SK-N-SH (cell line): ENCODE measurements at regions not wholly inside any gene's neighbourhood (a gene's known extent, or its start where the extent isn't known, plus 50 kb on each side); places are given as distances from the start of the nearest gene placed in this dataset.
A peak's percentile ranks its signal among the peaks of the same experiment; 100 is the strongest.

ENCODE experiments used
- CTCF ChIA-PET: fragments of 300-600, 350-600 bp; formaldehyde crosslinking; extraction: SDS; loops from one replicate; lab custom pipeline; 2021; lab: Yijun Ruan, JAX
- POLR2A ChIA-PET: fragments of 350-600 bp; sonication (Branson Sonifier 250); formaldehyde crosslinking; extraction: SDS; loops from one replicate; lab custom pipeline; 2020; ENCODE audit warnings: antibody characterized with exemption, inconsistent platforms; lab: Yijun Ruan, JAX
- DNase-seq: peaks from one replicate; pipeline ENCODE4 v3.0.0; 2012
- H2AFZ ChIP-seq: fragments of 200-600 bp; sonication (generic); 2 replicates; pipeline ENCODE4 v1.8.1; 2016; ENCODE audit warnings: antibody characterized with exemption, mild to moderate bottlenecking, low read depth
- H3F3A ChIP-seq: fragments of 200-600 bp; sonication (generic); replicated peaks from 2 replicates; pipeline ENCODE3; 2016; ENCODE audit warnings: antibody characterized with exemption, mild to moderate bottlenecking; ENCODE audit not compliant: insufficient read depth
- H3K27ac ChIP-seq, 2 experiments: fragments of 200-500 bp in 1 of 2; fragments of 200-600 bp in 1 of 2; sonication (Bioruptor generic) in 1 of 2; sonication (generic), shearing (Covaris generic) in 1 of 2; 2 replicates each; pipeline versions ENCODE4 v1.5.1 to v1.6.1; 2014 to 2016; ENCODE audit warnings: low read depth in 2 of 2, inconsistent platforms in 1 of 2, low read length in 1 of 2, mild to moderate bottlenecking in 1 of 2, mixed read lengths in 1 of 2
- H3K27me3 ChIP-seq: fragments of 200-600 bp; sonication (generic), shearing (Covaris generic); 2 replicates; pipeline ENCODE4 v1.6.1; 2016; ENCODE audit warnings: mixed run types; ENCODE audit not compliant: insufficient read depth
- H3K36me3 ChIP-seq, 2 experiments: fragments of 200-500 bp in 1 of 2; fragments of 200-600 bp in 1 of 2; sonication (Bioruptor generic) in 1 of 2; sonication (generic) in 1 of 2; replicated peaks in 1 of 2; 2 replicates each; pipeline versions ENCODE3 to v1.5.1; 2014 to 2016; ENCODE audit warnings: low read length in 1 of 2, mild to moderate bottlenecking in 1 of 2; ENCODE audit not compliant: insufficient read depth in 2 of 2, control insufficient read depth in 1 of 2
- H3K4me1 ChIP-seq, 2 experiments: fragments of 200-500 bp in 1 of 2; fragments of 200-600 bp in 1 of 2; sonication (Bioruptor generic) in 1 of 2; sonication (generic), shearing (Covaris generic) in 1 of 2; 2 replicates each; pipeline versions ENCODE4 v1.5.1 to v1.6.1; 2014 to 2016; ENCODE audit warnings: low read depth in 1 of 2, low read length in 1 of 2, mixed run types in 1 of 2; ENCODE audit not compliant: insufficient read depth in 2 of 2, control insufficient read depth in 1 of 2
- H3K4me2 ChIP-seq: fragments of 200-600 bp; sonication (generic), shearing (Covaris generic); 2 replicates; pipeline ENCODE4 v1.6.1; 2017; ENCODE audit warnings: mixed run types
- H3K4me3 ChIP-seq, 2 experiments: fragments of 200-500 bp in 1 of 2; fragments of 200-600 bp in 1 of 2; sonication (Bioruptor generic) in 1 of 2; sonication (generic), shearing (Covaris generic) in 1 of 2; 2 replicates each; pipeline versions ENCODE4 v1.5.1 to v1.8.1; 2014 to 2016; ENCODE audit warnings: low read depth in 2 of 2, inconsistent platforms in 1 of 2, low read length in 1 of 2, mild to moderate bottlenecking in 1 of 2, mixed read lengths in 1 of 2, moderate library complexity in 1 of 2
- H3K79me2 ChIP-seq: fragments of 200-600 bp; sonication (generic); 2 replicates; pipeline ENCODE4 v1.8.1; 2017; ENCODE audit warnings: mild to moderate bottlenecking; ENCODE audit not compliant: insufficient read depth
- H3K9ac ChIP-seq: fragments of 200-600 bp; sonication (generic); 2 replicates; pipeline ENCODE4 v1.6.1; 2017; ENCODE audit warnings: mixed run types
- H3K9me2 ChIP-seq: fragments of 200-600 bp; sonication (generic); 2 replicates; pipeline ENCODE4 v1.6.1; 2017; ENCODE audit warnings: mixed run types
- H3K9me3 ChIP-seq: fragments of 200-600 bp; sonication (generic); 2 replicates; pipeline ENCODE4 v1.6.1; 2017; ENCODE audit warnings: mixed run types, mild to moderate bottlenecking, moderate library complexity
- H4K20me1 ChIP-seq: fragments of 200-600 bp; sonication (generic); 2 replicates; pipeline ENCODE4 v1.6.1; 2017; ENCODE audit warnings: mild to moderate bottlenecking, mixed run types; ENCODE audit not compliant: insufficient read depth
- CHD2 ChIP-seq: fragments of 150-350 bp; IDR thresholded peaks from 2 replicates; pipeline ENCODE4 v1.6.1; 2018; ENCODE audit warnings: low read length; ENCODE audit not compliant: partially characterized antibody
- FOXJ3 ChIP-seq: sonication (generic); formaldehyde crosslinking; IDR thresholded peaks from 2 replicates; pipeline ENCODE4 v1.5.1; 2020; ENCODE audit warnings: mild to moderate bottlenecking, missing genetic modification reagents
- NRF1 ChIP-seq: IDR thresholded peaks from 2 replicates; pipeline ENCODE4 v1.6.1; 2012; ENCODE audit warnings: low read depth, mild to moderate bottlenecking, low read length
- RXRA ChIP-seq: IDR thresholded peaks from 2 replicates; pipeline ENCODE4 v1.4.0; 2012; ENCODE audit warnings: low read depth, mild to moderate bottlenecking, borderline replicate concordance
- SIN3A ChIP-seq: IDR thresholded peaks from 2 replicates; pipeline ENCODE4 v1.6.1; 2012; ENCODE audit warnings: low read depth, mild to moderate bottlenecking, low read length, moderate library complexity, borderline replicate concordance
- WGBS: methylation state at CpG from one replicate; pipeline ENCODE4 v1.1.6; 2017; ENCODE audit warnings: low lambda C conversion rate; 5-methylcytosine and 5-hydroxymethylcytosine counted together
- TF ChIP-seq, protein P1 (sequence below): IDR thresholded peaks from 2 replicates; pipeline ENCODE4 v1.6.1; 2012; ENCODE audit warnings: mild to moderate bottlenecking, low read depth, low read length, moderate library complexity

DNA sequence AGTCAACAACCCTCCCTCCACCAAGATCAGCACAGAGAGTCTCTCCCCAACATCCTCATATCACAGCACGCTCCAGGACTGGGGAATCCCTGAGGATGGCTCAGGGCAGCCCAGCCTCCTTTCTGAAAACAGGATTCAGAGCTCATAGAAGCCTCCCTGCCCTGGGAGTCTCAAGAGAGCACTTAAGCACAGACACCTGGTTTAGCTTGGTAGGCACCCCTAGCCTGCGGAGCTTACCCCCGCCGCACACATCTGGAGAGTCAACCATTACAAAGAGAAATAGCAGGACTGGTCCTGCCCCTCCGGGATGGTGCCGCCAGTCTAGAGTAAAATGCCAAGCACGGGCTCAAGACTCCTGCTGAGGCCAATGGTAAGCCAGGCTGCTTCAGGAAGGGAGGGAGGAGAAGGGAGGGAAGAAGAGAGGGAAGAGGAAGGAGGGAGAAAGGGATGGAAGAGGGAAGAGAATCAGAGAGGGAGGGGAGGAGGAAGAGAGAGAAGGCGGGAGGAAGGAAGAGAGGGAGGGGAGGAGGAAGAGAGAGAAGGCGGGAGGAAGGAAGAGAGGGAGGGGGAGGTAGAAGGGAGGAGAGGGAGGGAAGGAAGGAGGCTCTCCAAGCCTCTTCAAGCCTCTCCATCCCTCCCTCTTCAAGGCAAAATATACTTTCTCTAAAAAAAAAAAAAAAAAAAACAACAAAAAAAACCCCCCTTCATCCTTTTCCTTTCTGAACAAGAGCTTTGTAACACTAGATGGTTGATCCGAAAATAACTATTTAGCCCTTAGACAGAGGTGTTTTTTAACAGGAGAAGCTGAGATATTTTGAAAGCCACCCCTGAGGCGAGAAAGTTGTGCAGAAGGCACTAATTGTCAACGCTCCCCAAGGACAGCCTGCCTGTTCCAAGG lies 278.6 kb upstream of the TLE3 start:
- Histone ChIP-seq H3K27me3 (no peaks in the 10 kb centered on the region), H2AFZ (peak overlapping the region; percentile 76; the same call in 1 of the 2 replicates), H3K79me2 (no peaks in the 10 kb centered on the region), H3K4me1 (peaks cover 32 to 68% of the 10 kb centered on the region in 2 experiments), H3F3A (no peaks in the 10 kb centered on the region), H3K4me3 (peak overlapping the region in 1 of 2 experiments; percentile 41; a peak in 1 of 4 replicates), H3K36me3 (no peaks in the 10 kb centered on the region), H3K9me3 (no peaks in the 10 kb centered on the region), H4K20me1 (no peaks in the 10 kb centered on the region), H3K9ac (peak overlapping the region; percentile 8; the same call in 1 of the 2 replicates), H3K9me2 (no peaks in the 10 kb centered on the region), H3K4me2 (peak overlapping the region; percentile 57), H3K27ac (peak overlapping the region; percentile 69 to 95)
- WGBS = 70% methylated on average over 12 of the region's 12 CpGs
- DNase-seq = no peak
- POLR2A ChIA-PET = interaction anchor here (0.6 to 3.2 kb wide), 4 partner anchors 10 to 285 kb away, joined by 3 to 17 read pairs (median 4); partner anchors contain the start of gene TLE3
- TF ChIP-seq RXRA (no peak), NRF1 (no peak)
- CTCF ChIA-PET = interaction anchor here (0.7 to 2.5 kb wide), 10 partner anchors 9 to 260 kb away, joined by 3 to 9 read pairs (median 4); no protein-coding TSS in a partner anchor

DNA sequence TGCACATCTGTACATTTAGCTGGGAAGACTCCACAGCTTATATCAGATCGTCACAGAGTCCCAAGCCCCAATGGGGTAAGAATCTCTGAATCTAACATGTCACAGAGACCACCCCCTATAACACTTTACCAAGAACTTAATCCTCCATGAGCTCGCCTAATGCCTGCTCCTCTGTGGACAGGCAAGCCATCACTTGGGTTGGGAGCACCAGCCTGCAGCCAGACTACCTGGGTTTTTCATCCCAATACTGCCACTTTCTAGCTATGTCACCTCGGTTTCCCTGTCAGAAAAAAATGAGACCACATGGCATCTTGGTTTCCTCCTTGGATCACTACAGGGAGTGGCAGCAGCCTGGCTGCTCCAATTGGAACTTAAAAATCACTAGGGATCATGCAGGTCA lies 277.9 kb upstream of the TLE3 start:
- Histone ChIP-seq H3K9me2 (no peaks in the 10 kb centered on the region), H3K9me3 (no peaks in the 10 kb centered on the region), H2AFZ (peak overlapping the region; percentile 70; the same call in 1 of the 2 replicates), H3K9ac (no peak overlapping the region), H3K27me3 (no peaks in the 10 kb centered on the region), H3K36me3 (no peaks in the 10 kb centered on the region), H3K4me2 (peak overlapping the region; percentile 36; the same call in 1 of the 2 replicates), H3K27ac (peak overlapping the region; percentile 20 to 95; a peak in 3 of 4 replicates), H3K4me1 (peaks cover 32 to 65% of the 10 kb centered on the region in 2 experiments), H3K4me3 (no peak overlapping the region), H4K20me1 (no peaks in the 10 kb centered on the region), H3F3A (no peaks in the 10 kb centered on the region), H3K79me2 (no peaks in the 10 kb centered on the region)
- DNase-seq = no peak
- ChIA-PET POLR2A (interaction anchor here (1.4 to 3.2 kb wide), 2 partner anchors 10 to 35 kb away, joined by 5 to 17 read pairs; no protein-coding TSS in a partner anchor), CTCF (interaction anchor here (1.0 to 2.5 kb wide), 6 partner anchors 10 to 104 kb away, joined by 3 to 9 read pairs (median 6); no protein-coding TSS in a partner anchor)
- TF ChIP-seq FOXJ3 (CRISPR knock-in tag) (no peak), CHD2 (no peak), SIN3A (no peak)
- TF ChIP-seq, protein P1, sequence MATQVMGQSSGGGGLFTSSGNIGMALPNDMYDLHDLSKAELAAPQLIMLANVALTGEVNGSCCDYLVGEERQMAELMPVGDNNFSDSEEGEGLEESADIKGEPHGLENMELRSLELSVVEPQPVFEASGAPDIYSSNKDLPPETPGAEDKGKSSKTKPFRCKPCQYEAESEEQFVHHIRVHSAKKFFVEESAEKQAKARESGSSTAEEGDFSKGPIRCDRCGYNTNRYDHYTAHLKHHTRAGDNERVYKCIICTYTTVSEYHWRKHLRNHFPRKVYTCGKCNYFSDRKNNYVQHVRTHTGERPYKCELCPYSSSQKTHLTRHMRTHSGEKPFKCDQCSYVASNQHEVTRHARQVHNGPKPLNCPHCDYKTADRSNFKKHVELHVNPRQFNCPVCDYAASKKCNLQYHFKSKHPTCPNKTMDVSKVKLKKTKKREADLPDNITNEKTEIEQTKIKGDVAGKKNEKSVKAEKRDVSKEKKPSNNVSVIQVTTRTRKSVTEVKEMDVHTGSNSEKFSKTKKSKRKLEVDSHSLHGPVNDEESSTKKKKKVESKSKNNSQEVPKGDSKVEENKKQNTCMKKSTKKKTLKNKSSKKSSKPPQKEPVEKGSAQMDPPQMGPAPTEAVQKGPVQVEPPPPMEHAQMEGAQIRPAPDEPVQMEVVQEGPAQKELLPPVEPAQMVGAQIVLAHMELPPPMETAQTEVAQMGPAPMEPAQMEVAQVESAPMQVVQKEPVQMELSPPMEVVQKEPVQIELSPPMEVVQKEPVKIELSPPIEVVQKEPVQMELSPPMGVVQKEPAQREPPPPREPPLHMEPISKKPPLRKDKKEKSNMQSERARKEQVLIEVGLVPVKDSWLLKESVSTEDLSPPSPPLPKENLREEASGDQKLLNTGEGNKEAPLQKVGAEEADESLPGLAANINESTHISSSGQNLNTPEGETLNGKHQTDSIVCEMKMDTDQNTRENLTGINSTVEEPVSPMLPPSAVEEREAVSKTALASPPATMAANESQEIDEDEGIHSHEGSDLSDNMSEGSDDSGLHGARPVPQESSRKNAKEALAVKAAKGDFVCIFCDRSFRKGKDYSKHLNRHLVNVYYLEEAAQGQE = no peak
- WGBS = 87% methylated on average over 3 of the region's 3 CpGs
